IMR-90 (cell line): ENCODE measurements at regions not wholly inside any gene's neighbourhood (a gene's known extent, or its start where the extent isn't known, plus 50 kb on each side); places are given as distances from the start of the nearest gene placed in this dataset.

Experiments
- ATAC-seq: fragments of 200-7000 bp; cut with Tn5 transposase; 2 replicates; pipeline ENCODE4 v1.9.1; 2020; ENCODE audit warnings: low read depth, mild to moderate bottlenecking, moderate library complexity
- BruUV-seq: library from RNA; stranded (reverse); fragments of 400-500 nt; replicated peaks from 2 replicates; lab custom pipeline; 2021; lab: Mats Ljungman, UMichigan
- CTCF ChIA-PET: fragments of 300-600 bp; formaldehyde crosslinking; extraction: SDS; loops from one replicate; lab custom pipeline; 2021; ENCODE audit warnings: antibody characterized with exemption; lab: Yijun Ruan, JAX
- POLR2A ChIA-PET: fragments of 300-600 bp; sonication (Branson Sonifier 250); formaldehyde crosslinking; loops from one replicate; lab custom pipeline; 2022; ENCODE audit warnings: antibody characterized with exemption; ENCODE audit not compliant: unreplicated experiment; lab: Charles Lee
- DNase-seq: peaks from one replicate; pipeline ENCODE4 v3.0.0; 2013
- H2AFZ ChIP-seq: replicated peaks from 2 replicates; pipeline ENCODE3; 2013; ENCODE audit warnings: low read length, mild to moderate bottlenecking; ENCODE audit not compliant: poor library complexity
- H2AK5ac ChIP-seq: 2 replicates; pipeline ENCODE4 v1.6.1; 2013; ENCODE audit warnings: low read depth, low read length, inconsistent platforms
- H2AK9ac ChIP-seq: replicated peaks from 2 replicates; pipeline ENCODE3; 2013; ENCODE audit warnings: mild to moderate bottlenecking, low read depth, low read length, moderate library complexity; ENCODE audit not compliant: poor library complexity
- H2BK120ac ChIP-seq: 2 replicates; pipeline ENCODE4 v1.6.1; 2013; ENCODE audit warnings: low read depth, low read length, inconsistent platforms
- H2BK15ac ChIP-seq: 3 replicates; pipeline ENCODE4 v1.6.1; 2013; ENCODE audit warnings: low read depth, low read length, inconsistent platforms
- H2BK20ac ChIP-seq: 2 replicates; pipeline ENCODE4 v1.6.1; 2013; ENCODE audit warnings: low read depth, mild to moderate bottlenecking, inconsistent platforms, low read length, moderate library complexity
- H2BK5ac ChIP-seq: 2 replicates; pipeline ENCODE4 v1.6.1; 2013; ENCODE audit warnings: mild to moderate bottlenecking, low read depth, low read length, inconsistent platforms; ENCODE audit not compliant: poor library complexity, severe bottlenecking
- H3K14ac ChIP-seq: replicated peaks from 2 replicates; pipeline ENCODE4 v1.6.1; 2013; ENCODE audit warnings: low read depth, low read length, inconsistent platforms
- H3K18ac ChIP-seq: 2 replicates; pipeline ENCODE4 v1.6.1; 2013; ENCODE audit warnings: low read depth, low read length, control low read depth
- H3K23ac ChIP-seq: 2 replicates; pipeline ENCODE4 v1.6.1; 2013; ENCODE audit warnings: low read depth, low read length, inconsistent platforms
- H3K27ac ChIP-seq: 2 replicates; pipeline ENCODE4 v1.5.1; 2013; ENCODE audit warnings: mild to moderate bottlenecking, control low read depth, low read length; ENCODE audit not compliant: insufficient read depth
- H3K27me3 ChIP-seq: 2 replicates; pipeline ENCODE4 v1.6.1; 2013; ENCODE audit warnings: low read length; ENCODE audit not compliant: control insufficient read depth, insufficient read depth
- H3K36me3 ChIP-seq: 2 replicates; pipeline ENCODE4 v1.6.1; 2013; ENCODE audit warnings: low read length, mixed read lengths; ENCODE audit not compliant: control insufficient read depth, insufficient read depth
- H3K4ac ChIP-seq: 2 replicates; pipeline ENCODE4 v1.6.1; 2013; ENCODE audit warnings: low read depth, low read length, inconsistent platforms
- H3K4me1 ChIP-seq: 2 replicates; pipeline ENCODE4 v1.6.1; 2013; ENCODE audit warnings: low read length, mixed read lengths; ENCODE audit not compliant: control insufficient read depth, insufficient read depth
- H3K4me2 ChIP-seq: 2 replicates; pipeline ENCODE4 v1.6.1; 2013; ENCODE audit warnings: low read depth, mild to moderate bottlenecking, control low read depth, low read length, moderate library complexity
- H3K4me3 ChIP-seq: 2 replicates; pipeline ENCODE4 v1.5.1; 2013; ENCODE audit warnings: low read depth, mild to moderate bottlenecking, control low read depth, low read length, moderate library complexity; ENCODE audit not compliant: insufficient read depth
- H3K56ac ChIP-seq: 2 replicates; pipeline ENCODE4 v1.6.1; 2013; ENCODE audit warnings: low read length, inconsistent platforms; ENCODE audit not compliant: insufficient read depth; ENCODE audit errors: extremely low read depth
- H3K79me1 ChIP-seq, 2 experiments: 2 replicates each; pipeline ENCODE4 v1.6.1; 2013; ENCODE audit warnings: low read length in 2 of 2, inconsistent platforms in 1 of 2, low read depth in 1 of 2
- H3K9ac ChIP-seq: 2 replicates; pipeline ENCODE4 v1.6.1; 2013; ENCODE audit warnings: low read depth, low read length, control low read depth
- H3K9me1 ChIP-seq: 2 replicates; pipeline ENCODE4 v1.6.1; 2013; ENCODE audit warnings: low read length, inconsistent platforms; ENCODE audit not compliant: insufficient read depth
- H3K9me3 ChIP-seq: 2 replicates; pipeline ENCODE4 v1.6.1; 2013; ENCODE audit warnings: low read length; ENCODE audit not compliant: control insufficient read depth, insufficient read depth
- H4K20me1 ChIP-seq: 2 replicates; pipeline ENCODE4 v1.6.1; 2013; ENCODE audit warnings: low read length, inconsistent platforms; ENCODE audit not compliant: insufficient read depth
- H4K5ac ChIP-seq: 2 replicates; pipeline ENCODE4 v1.6.1; 2013; ENCODE audit warnings: mild to moderate bottlenecking, low read depth, low read length, control low read depth
- H4K8ac ChIP-seq, 2 experiments: 2 replicates each; pipeline ENCODE4 v1.6.1; 2013; ENCODE audit warnings: low read depth in 2 of 2, low read length in 2 of 2, control low read depth in 1 of 2, inconsistent platforms in 1 of 2
- H4K91ac ChIP-seq: 2 replicates; pipeline ENCODE4 v1.6.1; 2013; ENCODE audit warnings: low read depth, low read length, inconsistent platforms; ENCODE audit not compliant: insufficient read depth
- BHLHE40 ChIP-seq: fragments of 150-350 bp; IDR thresholded peaks from 2 replicates; pipeline ENCODE4 v1.6.1; 2016; ENCODE audit warnings: mild to moderate bottlenecking, low read depth, low read length
- ELK1 ChIP-seq: fragments of 150-350 bp; IDR thresholded peaks from 2 replicates; pipeline ENCODE4 v1.6.1; 2016; ENCODE audit warnings: low read depth, mild to moderate bottlenecking, low read length, moderate library complexity, borderline replicate concordance
- NFE2L2 ChIP-seq: fragments of 150-350 bp; IDR thresholded peaks from 2 replicates; pipeline ENCODE4 v1.6.1; 2016; ENCODE audit warnings: low read depth, mild to moderate bottlenecking, low read length
- POLR2A ChIP-seq: IDR thresholded peaks from 2 replicates; pipeline ENCODE4 v1.6.1; 2012; ENCODE audit warnings: mild to moderate bottlenecking, low read depth, low read length
- RAD21 ChIP-seq: IDR thresholded peaks from 2 replicates; pipeline ENCODE4 v1.6.1; 2012; ENCODE audit warnings: low read length, improper control_type of control experiment
- RFX5 ChIP-seq: IDR thresholded peaks from 2 replicates; pipeline ENCODE4 v1.8.0; 2012; ENCODE audit warnings: low read depth, mild to moderate bottlenecking, low read length, moderate library complexity
- USF2 ChIP-seq: fragments of 150-350 bp; IDR thresholded peaks from 2 replicates; pipeline ENCODE4 v1.6.1; 2017; ENCODE audit warnings: mild to moderate bottlenecking, antibody characterized with exemption, low read length, low read depth
- WGBS, 2 experiments: methylation state at CpG; one replicate each; pipeline versions ENCODE4 v1.1.5 to v1.1.7; 2013; ENCODE audit warnings: missing lambda C conversion rate in 2 of 2; ENCODE audit not compliant: insufficient read length in 1 of 2; ENCODE audit errors: extremely low coverage in 2 of 2; 5-methylcytosine and 5-hydroxymethylcytosine counted together
- dilution Hi-C: fragments of 300-500 bp; cut with HindIII; formaldehyde crosslinking; loops from one replicate; pipeline ENCODE4 v1.14.3; 2018; ENCODE audit warnings: low sequenced_read_pairs; ENCODE audit not compliant: unreplicated experiment
- in situ Hi-C: fragments of 300-500 bp; cut with MboI; formaldehyde crosslinking; loops from 3 replicates; pipeline ENCODE4 v1.14.3; 2019; ENCODE audit warnings: low sequenced_read_pairs, inconsistent platforms, mixed read lengths
- intact Hi-C: fragments of 100-400 bp; cut with micrococcal nuclease; formaldehyde crosslinking; loops from 2 replicates; pipeline ENCODE4 v1.10.0; 2022

GRCh38 chr9:106529616-106530015, 333.4 kb upstream of the ZNF462 start:
- H3K4me2 ChIP-seq, result no peak overlapping the region
- H3K4me3 ChIP-seq, result no peak overlapping the region
- H4K91ac ChIP-seq, result no peak overlapping the region
- intact Hi-C loops, result no loop called here
- no peak overlapping the region for H2BK15ac ChIP-seq
- no peak overlapping the region for H3K23ac ChIP-seq
- BruUV-seq, result no TSS peak
- H4K5ac ChIP-seq, result no peak overlapping the region
- no peak overlapping the region for H2AFZ ChIP-seq
- dilution Hi-C loops, result no loop called here
- TF ChIP-seq BHLHE40 (no peak), ELK1 (no peak), POLR2A (no peak), RAD21 (no peak), RFX5 (no peak), NFE2L2 (no peak), USF2 (no peak)
- H2AK9ac ChIP-seq, result no peak overlapping the region
- H2BK120ac ChIP-seq, result no peak overlapping the region
- H3K9me3 ChIP-seq, result peaks cover 2% of the 10 kb centered on the region; the same call in 1 of the 2 replicates
- ATAC-seq, result no peak
- H3K9ac ChIP-seq, result no peak overlapping the region
- H3K27me3 ChIP-seq, result no peaks in the 10 kb centered on the region
- H3K27ac ChIP-seq, result no peak overlapping the region
- CTCF ChIA-PET, result interaction anchor here (0.6 kb wide), 1 partner anchor 53 kb away, joined by 3 read pairs; no protein-coding TSS in a partner anchor
- no peaks in the 10 kb centered on the region for H4K20me1 ChIP-seq
- POLR2A ChIA-PET, result no interaction called here
- no peak overlapping the region for H2BK20ac ChIP-seq
- no CpG with 5 or more reads among the region's 3 CpGs for WGBS, 2 experiments
- H2BK5ac ChIP-seq, result no peak overlapping the region
- no peak overlapping the region for H3K18ac ChIP-seq
- no peaks in the 10 kb centered on the region for H3K4me1 ChIP-seq
- no peaks in the 10 kb centered on the region for H3K9me1 ChIP-seq
- H3K36me3 ChIP-seq, result no peaks in the 10 kb centered on the region
- H3K4ac ChIP-seq, result no peak overlapping the region
- in situ Hi-C loops, result no loop called here
- no peak overlapping the region for H3K14ac ChIP-seq
- H3K56ac ChIP-seq, result no peak overlapping the region
- H3K79me1 ChIP-seq, result no peaks in the 10 kb centered on the region
- no peak overlapping the region for H4K8ac ChIP-seq
- DNase-seq, result no peak
- no peak overlapping the region for H2AK5ac ChIP-seq
